ENCODE measurements at regions not wholly inside any gene's neighbourhood (a gene's known extent, or its start where the extent isn't known, plus 50 kb on each side); places are given as distances from the start of the nearest gene placed in this dataset.

- no peak for DNase-seq (ENCODE audit: low spot score)
- Histone ChIP-seq H3K36me3 (no peaks in the 10 kb centered on the region), H3K27ac (no peak overlapping the region), H3K27me3 (replicated peaks; ENCODE audit: insufficient read depth) (no peaks in the 10 kb centered on the region), H3K4me3 (no peak overlapping the region), H3K4me1 (replicated peaks) (no peaks in the 10 kb centered on the region), H3K9me3 (no peaks in the 10 kb centered on the region)
- 92% methylated on average over 1 of the region's 1 CpG for WGBS
- intact Hi-C loops (cut with DNase I), result no loop called here
- TF ChIP-seq POLR2AphosphoS5 (IDR thresholded peaks at IDR 0.05) (no peak), CTCF (IDR thresholded peaks at IDR 0.05) (no peak), POLR2A (IDR thresholded peaks at IDR 0.05) (no peak)
Measured at GRCh38 chrX:22944945-22945344, 54.8 kb upstream of the DDX53 start.

Small RNAs in the stretch of these regions (small RNA-seq; reads per million reads assigned to genes)
- 0 reads per million in 2 donors for gene RNU6-266P

All from prostate gland (tissue), 2 donors.